Gastrocnemius medialis (tissue), 4 donors: ENCODE measurements at regions not wholly inside any gene's neighbourhood (a gene's known extent, or its start where the extent isn't known, plus 50 kb on each side); places are given as distances from the start of the nearest gene placed in this dataset.
A peak's percentile ranks its signal among the peaks of the same experiment; 100 is the strongest.

Experiments used
- ATAC-seq, 2 donors: fragments of 150-250 bp; one replicate each; pipeline ENCODE4 v1.9.1; 2016
- DNase-seq, 2 donors: peaks; one replicate each; pipeline ENCODE4 v3.0.0-alpha.2; 2019
- H3K27ac ChIP-seq, 4 donors: fragments of 200-600 bp; sonication (generic); 1 replicate in 1 of 4; 2 replicates in 3 of 4; pipeline ENCODE4 v1.5.1; 2016 to 2018; ENCODE audit warnings: mild to moderate bottlenecking in 2 of 4, moderate library complexity in 1 of 4
- H3K27me3 ChIP-seq, 3 donors: fragments of 200-600 bp; sonication (generic) in 2 of 3; 1 replicate in 1 of 3; 2 replicates in 2 of 3; pipeline versions ENCODE4 v1.5.1 to v1.6.0; 2016 to 2019; ENCODE audit warnings: mild to moderate bottlenecking in 1 of 3, moderate library complexity in 1 of 3
- H3K36me3 ChIP-seq, 2 donors: fragments of 200-600 bp; sonication (generic) in 1 of 2; one replicate each; pipeline ENCODE4 v1.5.1; 2017 to 2018
- H3K4me1 ChIP-seq, 2 donors: fragments of 200-600 bp; sonication (generic) in 1 of 2; one replicate each; pipeline ENCODE4 v1.5.1; 2016 to 2017; ENCODE audit warnings: mild to moderate bottlenecking in 2 of 2
- H3K4me3 ChIP-seq, 4 donors: fragments of 200-600 bp; sonication (generic) in 3 of 4; 1 replicate in 1 of 4; 2 replicates in 3 of 4; pipeline ENCODE4 v1.5.1; 2016 to 2019; ENCODE audit warnings: mild to moderate bottlenecking in 2 of 4
- H3K9me3 ChIP-seq, 3 donors: fragments of 200-600 bp; sonication (generic) in 2 of 3; 1 replicate in 1 of 3; 2 replicates in 2 of 3; pipeline ENCODE4 v1.5.1; 2016 to 2019
- POLR2A ChIP-seq, 2 donors: fragments of 450-650 bp; IDR thresholded peaks; one replicate each; pipeline ENCODE4 v1.6.1; 2017; ENCODE audit warnings: antibody characterized with exemption in 2 of 2, mild to moderate bottlenecking in 2 of 2, moderate library complexity in 2 of 2
- in situ Hi-C, 4 donors: fragments of 200-750 bp; cut with MboI; loops; one replicate each; pipeline versions ENCODE4 v1.15.0 to v1.8.0; 2017; ENCODE audit warnings: low sequenced_read_pairs in 4 of 4
- intact Hi-C: fragments of 100-400 bp; cut with DNase I; formaldehyde crosslinking; loops from one replicate; pipeline ENCODE4 v1.15.1; 2023; ENCODE audit warnings: low total_unique reads
- TF ChIP-seq, protein P1 (sequence below), 5 experiments: fragments of 450-650 bp in 3 of 5; fragments of 200-600 bp in 2 of 5; sonication (generic) in 2 of 5; IDR thresholded peaks in 4 of 5; conservative IDR thresholded peaks in 1 of 5; 1 replicate in 4 of 5; 2 replicates in 1 of 5; pipeline ENCODE4 v1.5.1; 2016 to 2019; ENCODE audit warnings: antibody characterized with exemption in 5 of 5, mild to moderate bottlenecking in 3 of 5, moderate library complexity in 3 of 5

DNA sequence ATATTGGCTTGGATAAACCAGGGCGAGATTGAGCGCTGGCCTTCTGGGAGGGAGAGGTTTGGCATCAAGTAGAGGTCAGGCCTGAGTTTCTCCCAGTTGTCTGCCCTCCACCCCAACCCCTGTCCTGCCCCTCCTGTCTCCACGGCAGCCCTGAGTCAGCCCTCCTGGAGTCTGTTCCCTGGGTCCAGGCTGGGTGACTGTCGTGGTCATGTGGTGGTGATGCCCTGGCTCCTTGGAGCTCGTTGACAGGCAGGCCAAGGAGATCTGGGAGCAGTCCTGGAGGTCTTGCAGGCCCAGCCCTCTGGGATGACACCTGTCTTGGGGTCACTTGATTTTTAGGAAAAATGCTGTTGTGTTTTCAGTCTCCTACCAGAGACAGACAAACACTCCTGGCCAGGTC lies 53.6 kb upstream of the PODXL start:
- Histone ChIP-seq H3K4me3 (no peak overlapping the region), H3K9me3 (no peaks in the 10 kb centered on the region), H3K27ac (no peak overlapping the region), H3K36me3 (no peaks in the 10 kb centered on the region), H3K4me1 (peaks cover 0 to 18% of the 10 kb centered on the region in 2 donors), H3K27me3 (no peaks in the 10 kb centered on the region)
- ATAC-seq (no peak), DNase-seq (no peak)
- TF ChIP-seq, protein P1, sequence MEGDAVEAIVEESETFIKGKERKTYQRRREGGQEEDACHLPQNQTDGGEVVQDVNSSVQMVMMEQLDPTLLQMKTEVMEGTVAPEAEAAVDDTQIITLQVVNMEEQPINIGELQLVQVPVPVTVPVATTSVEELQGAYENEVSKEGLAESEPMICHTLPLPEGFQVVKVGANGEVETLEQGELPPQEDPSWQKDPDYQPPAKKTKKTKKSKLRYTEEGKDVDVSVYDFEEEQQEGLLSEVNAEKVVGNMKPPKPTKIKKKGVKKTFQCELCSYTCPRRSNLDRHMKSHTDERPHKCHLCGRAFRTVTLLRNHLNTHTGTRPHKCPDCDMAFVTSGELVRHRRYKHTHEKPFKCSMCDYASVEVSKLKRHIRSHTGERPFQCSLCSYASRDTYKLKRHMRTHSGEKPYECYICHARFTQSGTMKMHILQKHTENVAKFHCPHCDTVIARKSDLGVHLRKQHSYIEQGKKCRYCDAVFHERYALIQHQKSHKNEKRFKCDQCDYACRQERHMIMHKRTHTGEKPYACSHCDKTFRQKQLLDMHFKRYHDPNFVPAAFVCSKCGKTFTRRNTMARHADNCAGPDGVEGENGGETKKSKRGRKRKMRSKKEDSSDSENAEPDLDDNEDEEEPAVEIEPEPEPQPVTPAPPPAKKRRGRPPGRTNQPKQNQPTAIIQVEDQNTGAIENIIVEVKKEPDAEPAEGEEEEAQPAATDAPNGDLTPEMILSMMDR (IDR thresholded peaks at IDR 0.05 in 4 of 5, conservative IDR thresholded peaks at IDR 0.05 in 1 of 5): no peak
- no peak for TF ChIP-seq POLR2A (IDR thresholded peaks at IDR 0.05)
- in situ Hi-C loops: no loop called here
- intact Hi-C loops: no loop called here

DNA sequence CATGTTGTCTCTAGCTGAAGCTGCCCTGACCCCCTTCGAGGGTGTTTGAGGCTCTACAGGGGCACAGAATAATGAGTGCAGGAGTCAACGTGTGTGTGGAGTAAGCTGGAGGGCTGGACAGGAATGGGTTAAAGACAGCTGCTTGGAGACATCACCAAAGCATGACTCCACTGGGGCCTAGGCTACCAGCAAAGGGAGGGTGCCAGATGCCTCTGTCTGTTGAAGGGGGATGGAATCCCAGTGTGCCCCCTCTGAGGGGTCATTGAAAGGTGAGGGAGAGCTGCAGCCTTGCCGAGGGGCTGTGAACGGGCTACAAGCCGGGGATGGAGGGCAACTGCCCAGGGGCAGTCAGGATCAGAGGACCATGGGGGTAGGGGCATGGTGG lies 51.7 kb upstream of the PODXL start:
- no peak overlapping the region for H3K27ac ChIP-seq
- no peak for DNase-seq
- ATAC-seq: no peak
- peaks cover 0 to 18% of the 10 kb centered on the region in 2 donors for H3K4me1 ChIP-seq
- in situ Hi-C loops (no loop called here), intact Hi-C loops (no loop called here)
- H3K9me3 ChIP-seq: no peaks in the 10 kb centered on the region
- H3K4me3 ChIP-seq: no peak overlapping the region
- no peaks in the 10 kb centered on the region for H3K36me3 ChIP-seq
- TF ChIP-seq POLR2A (IDR thresholded peaks at IDR 0.05): no peak
- TF ChIP-seq, protein P1 (IDR thresholded peaks at IDR 0.05 in 4 of 5, conservative IDR thresholded peaks at IDR 0.05 in 1 of 5): no peak
- no peaks in the 10 kb centered on the region for H3K27me3 ChIP-seq

DNA sequence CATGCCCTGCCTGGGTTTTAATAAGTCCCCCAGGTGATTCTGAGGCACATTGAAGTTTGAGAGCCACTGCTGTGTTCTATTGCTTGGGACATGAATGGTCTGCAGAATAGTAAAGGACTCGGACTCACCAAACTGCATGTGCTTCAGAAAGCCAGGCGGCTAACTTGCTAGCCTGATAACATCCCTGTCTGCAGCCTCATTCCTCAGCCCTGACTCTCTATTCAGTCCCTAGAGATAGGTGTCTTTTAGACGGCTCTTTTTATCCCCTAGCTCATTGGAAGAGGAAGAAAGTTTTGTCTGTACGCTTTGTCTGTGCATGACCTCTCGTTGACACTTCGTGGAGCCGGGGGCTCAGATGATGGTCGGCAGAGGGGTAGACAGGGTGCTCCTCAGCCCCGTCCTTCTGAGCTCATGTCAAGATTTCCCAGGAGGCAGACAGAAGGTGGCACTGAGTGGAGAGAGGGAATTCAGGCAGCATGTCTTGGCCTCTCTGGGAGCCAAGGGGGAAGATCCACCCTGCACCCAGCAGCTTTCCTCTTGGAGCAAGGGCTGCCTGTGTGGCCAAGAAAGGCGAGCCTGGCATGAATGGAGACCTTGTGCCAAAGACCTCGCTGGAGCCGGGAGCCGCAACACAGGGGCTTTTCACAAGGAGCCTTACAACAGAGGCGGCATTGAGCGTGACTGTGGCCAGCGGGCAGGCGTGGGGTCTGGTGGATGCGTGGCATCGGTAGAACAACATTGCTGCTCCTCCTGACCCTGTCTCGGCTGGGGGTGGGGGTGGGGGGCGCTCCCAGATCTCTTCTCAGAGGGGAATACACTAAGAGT lies 51.1 kb upstream of the PODXL start:
- no peak overlapping the region for H3K27ac ChIP-seq
- no peak for ATAC-seq
- TF ChIP-seq, protein P1 (IDR thresholded peaks at IDR 0.05 in 4 of 5, conservative IDR thresholded peaks at IDR 0.05 in 1 of 5): no peak
- TF ChIP-seq POLR2A (IDR thresholded peaks at IDR 0.05): no peak
- no peaks in the 10 kb centered on the region for H3K9me3 ChIP-seq
- peaks cover 0 to 18% of the 10 kb centered on the region in 2 donors for H3K4me1 ChIP-seq
- DNase-seq: no peak
- H3K4me3 ChIP-seq: no peak overlapping the region
- intact Hi-C loops: no loop called here
- no peaks in the 10 kb centered on the region for H3K36me3 ChIP-seq
- in situ Hi-C loops: no loop called here
- no peaks in the 10 kb centered on the region for H3K27me3 ChIP-seq

DNA sequence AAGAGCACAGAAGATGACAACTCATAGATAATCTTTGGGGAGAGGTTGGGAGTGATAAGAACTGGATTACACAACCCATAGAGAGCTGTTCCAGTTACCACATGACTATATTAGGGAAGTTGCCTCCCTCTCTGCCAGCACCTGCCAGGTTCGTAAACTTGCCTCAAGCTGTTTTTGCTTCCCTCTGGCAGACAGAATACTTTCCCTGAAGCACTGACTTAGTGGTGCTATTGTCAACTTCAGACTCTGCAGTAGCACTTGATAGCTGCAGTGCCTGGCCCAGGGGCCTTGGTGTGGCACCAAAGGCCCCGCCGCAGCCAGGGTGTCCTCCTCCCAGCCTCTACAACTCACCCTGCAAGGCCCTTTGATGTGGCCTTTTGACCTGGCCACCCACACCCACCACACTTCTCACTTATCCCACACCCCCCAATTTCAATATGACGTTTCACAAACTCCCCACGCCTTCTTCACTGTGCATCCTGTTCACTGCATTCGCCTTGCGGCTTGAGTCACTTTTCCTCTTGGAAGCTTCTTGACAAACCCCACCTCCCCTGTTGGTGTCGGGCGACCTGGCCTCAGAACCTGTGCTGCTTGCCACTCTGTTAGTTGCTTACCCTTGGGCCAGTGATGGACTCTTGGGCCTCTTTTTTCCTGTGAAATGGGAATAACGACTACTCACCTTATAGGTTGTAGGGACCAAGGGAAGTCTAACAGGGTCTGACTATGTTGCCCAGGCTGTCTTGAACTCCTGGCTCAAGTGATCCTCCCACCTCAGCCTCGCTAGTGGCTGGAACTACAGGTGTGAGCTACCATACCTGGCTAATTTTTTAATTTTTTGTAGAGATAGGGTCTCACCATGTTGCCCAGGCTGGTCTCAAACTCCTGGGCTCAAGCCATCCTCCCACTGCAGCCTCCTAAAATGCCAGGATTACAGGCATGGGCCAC lies 50.2 kb upstream of the PODXL start:
- no peak overlapping the region for H3K27ac ChIP-seq
- no peak overlapping the region for H3K4me3 ChIP-seq
- H3K27me3 ChIP-seq: no peaks in the 10 kb centered on the region
- ATAC-seq (peak; percentile 66 to 67), DNase-seq (peak in 1 of 2 donors; percentile 18)
- H3K9me3 ChIP-seq: no peaks in the 10 kb centered on the region
- in situ Hi-C loops: no loop called here
- intact Hi-C loops: no loop called here
- H3K36me3 ChIP-seq: no peaks in the 10 kb centered on the region
- H3K4me1 ChIP-seq: peaks cover 0 to 18% of the 10 kb centered on the region in 2 donors
- TF ChIP-seq POLR2A (IDR thresholded peaks at IDR 0.05): no peak
- TF ChIP-seq, protein P1 (IDR thresholded peaks at IDR 0.05 in 4 of 5, conservative IDR thresholded peaks at IDR 0.05 in 1 of 5): no peak
